ENCODE measurements at regions not wholly inside any gene's neighbourhood (a gene's known extent, or its start where the extent isn't known, plus 50 kb on each side); places are given as distances from the start of the nearest gene placed in this dataset.

DNA sequence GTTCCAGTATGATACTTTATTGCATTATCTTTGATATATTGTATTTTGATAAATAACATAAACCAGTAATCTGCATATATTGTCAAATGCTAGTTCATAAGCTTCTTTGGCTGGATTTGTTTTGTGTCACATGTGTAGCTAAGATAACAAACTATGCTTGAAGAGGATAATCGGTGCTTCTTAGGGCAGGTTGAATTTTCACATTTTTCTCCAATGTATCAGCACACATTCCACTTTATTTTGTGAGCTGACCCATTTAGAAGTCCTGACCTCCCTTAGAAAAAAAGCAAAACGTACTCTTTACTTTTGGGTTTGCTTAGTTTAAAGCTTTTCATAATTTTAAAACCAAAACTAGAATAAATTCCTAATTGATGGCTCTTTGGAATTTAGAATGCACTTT lies 277.7 kb upstream of the DDHD1 start (continued):
- TF ChIP-seq, protein P1, sequence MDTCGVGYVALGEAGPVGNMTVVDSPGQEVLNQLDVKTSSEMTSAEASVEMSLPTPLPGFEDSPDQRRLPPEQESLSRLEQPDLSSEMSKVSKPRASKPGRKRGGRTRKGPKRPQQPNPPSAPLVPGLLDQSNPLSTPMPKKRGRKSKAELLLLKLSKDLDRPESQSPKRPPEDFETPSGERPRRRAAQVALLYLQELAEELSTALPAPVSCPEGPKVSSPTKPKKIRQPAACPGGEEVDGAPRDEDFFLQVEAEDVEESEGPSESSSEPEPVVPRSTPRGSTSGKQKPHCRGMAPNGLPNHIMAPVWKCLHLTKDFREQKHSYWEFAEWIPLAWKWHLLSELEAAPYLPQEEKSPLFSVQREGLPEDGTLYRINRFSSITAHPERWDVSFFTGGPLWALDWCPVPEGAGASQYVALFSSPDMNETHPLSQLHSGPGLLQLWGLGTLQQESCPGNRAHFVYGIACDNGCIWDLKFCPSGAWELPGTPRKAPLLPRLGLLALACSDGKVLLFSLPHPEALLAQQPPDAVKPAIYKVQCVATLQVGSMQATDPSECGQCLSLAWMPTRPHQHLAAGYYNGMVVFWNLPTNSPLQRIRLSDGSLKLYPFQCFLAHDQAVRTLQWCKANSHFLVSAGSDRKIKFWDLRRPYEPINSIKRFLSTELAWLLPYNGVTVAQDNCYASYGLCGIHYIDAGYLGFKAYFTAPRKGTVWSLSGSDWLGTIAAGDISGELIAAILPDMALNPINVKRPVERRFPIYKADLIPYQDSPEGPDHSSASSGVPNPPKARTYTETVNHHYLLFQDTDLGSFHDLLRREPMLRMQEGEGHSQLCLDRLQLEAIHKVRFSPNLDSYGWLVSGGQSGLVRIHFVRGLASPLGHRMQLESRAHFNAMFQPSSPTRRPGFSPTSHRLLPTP (IDR thresholded peaks at IDR 0.05; ENCODE audit: borderline replicate concordance, extremely low read depth, insufficient read length): no peak
- no peak for TF ChIP-seq NFATC3 (IDR thresholded peaks at IDR 0.05)
- no peak for TF ChIP-seq MECOM (CRISPR knock-in tag; IDR thresholded peaks at IDR 0.05)
- TF ChIP-seq HNRNPLL (IDR thresholded peaks at IDR 0.05; ENCODE audit: low read depth, low read length, poor library complexity, severe bottlenecking): no peak
- TF ChIP-seq FOXK1 (CRISPR knock-in tag; IDR thresholded peaks at IDR 0.05; ENCODE audit: borderline replicate concordance): no peak

DNA sequence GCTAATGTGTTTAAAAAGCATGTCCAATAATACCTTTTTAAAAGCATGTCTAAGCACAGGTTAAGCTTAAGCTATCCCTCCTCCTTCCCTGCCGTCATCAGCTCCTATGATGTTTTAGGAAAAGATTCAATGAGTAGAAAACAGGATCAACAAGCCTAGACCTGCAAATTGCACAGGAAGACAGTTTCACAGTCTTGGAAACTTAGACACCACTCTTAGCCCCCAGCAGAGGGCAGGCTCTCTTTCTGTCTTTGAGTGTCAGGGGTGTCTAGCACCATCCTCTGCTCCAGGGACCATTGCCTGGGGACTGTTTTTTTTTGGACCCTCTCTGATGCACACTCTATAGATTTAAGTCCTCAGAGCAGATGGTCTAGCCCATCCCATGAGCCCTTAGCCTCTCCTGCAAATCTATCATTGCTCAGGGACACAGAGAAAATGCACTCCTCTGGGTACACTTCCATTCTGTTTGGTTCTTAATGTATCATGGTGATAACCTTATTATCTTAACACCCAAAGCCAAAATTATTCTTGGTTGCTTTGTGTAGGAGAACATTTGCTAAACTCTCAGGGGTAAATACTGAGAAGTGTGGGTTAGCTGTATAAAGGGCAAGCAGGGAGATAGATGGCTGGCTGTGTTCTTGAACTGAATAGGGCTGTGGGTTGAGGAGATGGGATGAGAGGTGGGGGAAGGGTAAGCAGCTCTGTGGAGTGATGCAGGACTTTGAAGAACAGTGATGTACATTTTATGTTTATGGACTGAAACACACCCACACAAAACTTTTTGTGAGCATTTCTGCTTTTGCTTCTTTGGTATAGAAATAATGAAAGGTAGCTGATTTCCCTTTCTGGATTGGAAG lies 259.9 kb upstream of the DDHD1 start:
- intact Hi-C loops (cut with micrococcal nuclease): no loop called here
- no peak overlapping the region for H3K4me2 ChIP-seq (ENCODE audit: insufficient read depth, low read length)
- no peaks in the 10 kb centered on the region for H3K79me2 ChIP-seq (ENCODE audit: control insufficient read depth, insufficient read depth, low read length)
- H3K36me3 ChIP-seq (ENCODE audit: control insufficient read depth, insufficient read depth, low read length): no peaks in the 10 kb centered on the region
- DNase-seq (ENCODE audit: extremely low read depth in 1 of 4, low spot score in 3 of 4) (no peak), FAIRE-seq (no peak), ATAC-seq (no peak)
- H3K9me3 ChIP-seq (replicated peaks; ENCODE audit: control insufficient read depth, insufficient read depth, low read depth, low read length): no peaks in the 10 kb centered on the region
- no peak overlapping the region for H3K27ac ChIP-seq (ENCODE audit: extremely low read depth, low read depth, low read length)
- no peak overlapping the region for H3K4me3 ChIP-seq
- H3K9ac ChIP-seq (ENCODE audit: insufficient read depth in 1 of 2, low read depth in 2 of 2, low read length in 2 of 2): no peak overlapping the region
- H4K20me1 ChIP-seq (replicated peaks; ENCODE audit: control insufficient read depth, insufficient read depth, low read length): no peaks in the 10 kb centered on the region
- in situ Hi-C loops (cut with MboI): no loop called here
- H3K9me1 ChIP-seq (ENCODE audit: control insufficient read depth, insufficient read depth, low read length): no peaks in the 10 kb centered on the region
- no TSS peak for BruUV-seq (replicated peaks)
- no peaks in the 10 kb centered on the region for H3K27me3 ChIP-seq (ENCODE audit: control insufficient read depth in 2 of 2, insufficient read depth in 2 of 2, low read length in 2 of 2)
- H3K4me1 ChIP-seq (replicated peaks in 1 of 2; ENCODE audit: control insufficient read depth in 2 of 2, insufficient read depth in 2 of 2, low read length in 2 of 2): no peaks in the 10 kb centered on the region
- no peak overlapping the region for H2AFZ ChIP-seq (ENCODE audit: low read depth, low read length)
- ChIA-PET POLR2A (no interaction called here), CTCF (ENCODE audit: low intra/inter-chr PET ratio) (no interaction called here)
- WGBS (ENCODE audit: insufficient coverage, low coverage, missing lambda C conversion rate): 0% methylated on average over 1 of the region's 1 CpG
- TF ChIP-seq, protein P2, sequence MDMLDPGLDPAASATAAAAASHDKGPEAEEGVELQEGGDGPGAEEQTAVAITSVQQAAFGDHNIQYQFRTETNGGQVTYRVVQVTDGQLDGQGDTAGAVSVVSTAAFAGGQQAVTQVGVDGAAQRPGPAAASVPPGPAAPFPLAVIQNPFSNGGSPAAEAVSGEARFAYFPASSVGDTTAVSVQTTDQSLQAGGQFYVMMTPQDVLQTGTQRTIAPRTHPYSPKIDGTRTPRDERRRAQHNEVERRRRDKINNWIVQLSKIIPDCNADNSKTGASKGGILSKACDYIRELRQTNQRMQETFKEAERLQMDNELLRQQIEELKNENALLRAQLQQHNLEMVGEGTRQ (CRISPR knock-in tag; IDR thresholded peaks at IDR 0.05): no peak
- no peak for TF ChIP-seq ZNF24 (IDR thresholded peaks at IDR 0.05)
- no peak for TF ChIP-seq KLF1 (tag; IDR thresholded peaks at IDR 0.05)
- TF ChIP-seq MCM5 (IDR thresholded peaks at IDR 0.05; ENCODE audit: low read depth): no peak
- no peak for TF ChIP-seq SIN3B (IDR thresholded peaks at IDR 0.05; ENCODE audit: low read depth)
- TF ChIP-seq XRCC4 (IDR thresholded peaks at IDR 0.05; ENCODE audit: extremely low read depth, insufficient read depth, insufficient read length): no peak
- no peak for TF ChIP-seq EP300 (IDR thresholded peaks at IDR 0.05; ENCODE audit: low read length)
- TF ChIP-seq PTBP1 (IDR thresholded peaks at IDR 0.05; ENCODE audit: low read depth, low read length): no peak
- TF ChIP-seq, protein P3, sequence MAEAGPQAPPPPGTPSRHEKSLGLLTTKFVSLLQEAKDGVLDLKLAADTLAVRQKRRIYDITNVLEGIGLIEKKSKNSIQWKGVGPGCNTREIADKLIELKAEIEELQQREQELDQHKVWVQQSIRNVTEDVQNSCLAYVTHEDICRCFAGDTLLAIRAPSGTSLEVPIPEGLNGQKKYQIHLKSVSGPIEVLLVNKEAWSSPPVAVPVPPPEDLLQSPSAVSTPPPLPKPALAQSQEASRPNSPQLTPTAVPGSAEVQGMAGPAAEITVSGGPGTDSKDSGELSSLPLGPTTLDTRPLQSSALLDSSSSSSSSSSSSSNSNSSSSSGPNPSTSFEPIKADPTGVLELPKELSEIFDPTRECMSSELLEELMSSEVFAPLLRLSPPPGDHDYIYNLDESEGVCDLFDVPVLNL (CRISPR knock-in tag; IDR thresholded peaks at IDR 0.05; ENCODE audit: low read depth): no peak
- TF ChIP-seq RAD51 (IDR thresholded peaks at IDR 0.05; ENCODE audit: borderline replicate concordance, low read depth): no peak
- no peak for TF ChIP-seq RBBP5 (IDR thresholded peaks at IDR 0.05; ENCODE audit: borderline replicate concordance, insufficient read depth, low read length, poor library complexity, severe bottlenecking)
